ENCODE measurements at regions not wholly inside any gene's neighbourhood (a gene's known extent, or its start where the extent isn't known, plus 50 kb on each side); places are given as distances from the start of the nearest gene placed in this dataset.

- H3K27me3 ChIP-seq, result no peaks in the 10 kb centered on the region
- no peak for TF ChIP-seq POLR2A (IDR thresholded peaks at IDR 0.05)
- TF ChIP-seq, protein P1, sequence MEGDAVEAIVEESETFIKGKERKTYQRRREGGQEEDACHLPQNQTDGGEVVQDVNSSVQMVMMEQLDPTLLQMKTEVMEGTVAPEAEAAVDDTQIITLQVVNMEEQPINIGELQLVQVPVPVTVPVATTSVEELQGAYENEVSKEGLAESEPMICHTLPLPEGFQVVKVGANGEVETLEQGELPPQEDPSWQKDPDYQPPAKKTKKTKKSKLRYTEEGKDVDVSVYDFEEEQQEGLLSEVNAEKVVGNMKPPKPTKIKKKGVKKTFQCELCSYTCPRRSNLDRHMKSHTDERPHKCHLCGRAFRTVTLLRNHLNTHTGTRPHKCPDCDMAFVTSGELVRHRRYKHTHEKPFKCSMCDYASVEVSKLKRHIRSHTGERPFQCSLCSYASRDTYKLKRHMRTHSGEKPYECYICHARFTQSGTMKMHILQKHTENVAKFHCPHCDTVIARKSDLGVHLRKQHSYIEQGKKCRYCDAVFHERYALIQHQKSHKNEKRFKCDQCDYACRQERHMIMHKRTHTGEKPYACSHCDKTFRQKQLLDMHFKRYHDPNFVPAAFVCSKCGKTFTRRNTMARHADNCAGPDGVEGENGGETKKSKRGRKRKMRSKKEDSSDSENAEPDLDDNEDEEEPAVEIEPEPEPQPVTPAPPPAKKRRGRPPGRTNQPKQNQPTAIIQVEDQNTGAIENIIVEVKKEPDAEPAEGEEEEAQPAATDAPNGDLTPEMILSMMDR (IDR thresholded peaks at IDR 0.05), result no peak
- DNase-seq, result no peak
- H3K4me3 ChIP-seq, result no peak overlapping the region
- no peaks in the 10 kb centered on the region for H3K4me1 ChIP-seq
- H3K9me3 ChIP-seq, result no peaks in the 10 kb centered on the region
- H3K27ac ChIP-seq, result no peak overlapping the region
- no peaks in the 10 kb centered on the region for H3K36me3 ChIP-seq
Measured at GRCh38 chr10:61318429-61318828, 134.8 kb downstream of the TMEM26 start.

- no peaks in the 10 kb centered on the region for H3K4me1 ChIP-seq
- no peak for TF ChIP-seq POLR2A (IDR thresholded peaks at IDR 0.05)
- TF ChIP-seq, protein P1 (IDR thresholded peaks at IDR 0.05), result no peak
Measured at GRCh38 chr10:61317706-61318105, 135.5 kb downstream of the TMEM26 start.

GRCh38 chr10:61316676-61317265 lies 136.4 kb downstream of the TMEM26 start:
- Histone ChIP-seq H3K9me3 (no peaks in the 10 kb centered on the region), H3K27me3 (no peaks in the 10 kb centered on the region), H3K4me3 (no peak overlapping the region), H3K27ac (no peak overlapping the region), H3K36me3 (no peaks in the 10 kb centered on the region), H3K4me1 (no peaks in the 10 kb centered on the region)
- no peak for DNase-seq
- no peak for TF ChIP-seq POLR2A (IDR thresholded peaks at IDR 0.05)
- TF ChIP-seq, protein P1 (IDR thresholded peaks at IDR 0.05), result no peak

More at GRCh38 chr10:61317706-61318105, 135.5 kb downstream of the TMEM26 start:
- Histone ChIP-seq H3K27me3 (no peaks in the 10 kb centered on the region), H3K27ac (no peak overlapping the region), H3K36me3 (no peaks in the 10 kb centered on the region), H3K4me3 (no peak overlapping the region), H3K9me3 (no peaks in the 10 kb centered on the region)
- no peak for DNase-seq

- Histone ChIP-seq H3K36me3 (no peaks in the 10 kb centered on the region), H3K27me3 (no peaks in the 10 kb centered on the region), H3K27ac (no peak overlapping the region), H3K4me1 (no peaks in the 10 kb centered on the region), H3K9me3 (no peaks in the 10 kb centered on the region), H3K4me3 (no peak overlapping the region)
- no peak for TF ChIP-seq POLR2A (IDR thresholded peaks at IDR 0.05)
- TF ChIP-seq, protein P1 (IDR thresholded peaks at IDR 0.05), result no peak
- no peak for DNase-seq
Measured at GRCh38 chr10:61314273-61314672, 138.9 kb downstream of the TMEM26 start.

DNA sequence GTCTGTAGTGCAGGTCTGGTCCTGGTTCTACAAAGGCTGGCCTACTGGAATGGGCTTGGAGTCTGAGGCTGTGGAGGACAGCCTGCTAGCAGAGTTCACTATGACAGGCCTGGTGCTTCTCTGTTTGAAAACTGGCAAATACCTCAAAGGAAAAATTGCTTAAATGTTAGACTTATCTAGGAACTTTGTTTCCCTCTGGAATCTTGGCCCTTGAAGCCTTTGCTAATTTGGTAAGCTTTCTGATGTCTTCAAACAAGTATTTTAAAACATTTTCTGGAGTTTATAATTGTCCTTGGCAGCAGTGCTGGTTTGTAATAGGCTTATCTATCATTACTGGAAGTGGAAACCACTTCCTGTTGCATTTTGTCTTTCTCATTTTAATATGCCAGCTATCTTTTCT lies 139.7 kb downstream of the TMEM26 start:
- Histone ChIP-seq H3K4me3 (no peak overlapping the region), H3K9me3 (no peaks in the 10 kb centered on the region), H3K27me3 (no peaks in the 10 kb centered on the region), H3K4me1 (no peaks in the 10 kb centered on the region), H3K36me3 (no peaks in the 10 kb centered on the region), H3K27ac (no peak overlapping the region)
- TF ChIP-seq POLR2A (IDR thresholded peaks at IDR 0.05), result no peak
- TF ChIP-seq, protein P1 (IDR thresholded peaks at IDR 0.05), result no peak
- DNase-seq, result no peak

GRCh38 chr10:61304746-61305145 lies 148.4 kb downstream of the TMEM26 start:
- Histone ChIP-seq H3K4me3 (no peak overlapping the region), H3K27me3 (no peaks in the 10 kb centered on the region), H3K27ac (no peak overlapping the region), H3K36me3 (no peaks in the 10 kb centered on the region), H3K9me3 (no peaks in the 10 kb centered on the region), H3K4me1 (no peaks in the 10 kb centered on the region)
- TF ChIP-seq POLR2A (IDR thresholded peaks at IDR 0.05), result no peak
- TF ChIP-seq, protein P1 (IDR thresholded peaks at IDR 0.05), result no peak
- no peak for DNase-seq

Measured in Peyer's patch (tissue), 4 donors.